ENCODE measurements at regions not wholly inside any gene's neighbourhood (a gene's known extent, or its start where the extent isn't known, plus 50 kb on each side); places are given as distances from the start of the nearest gene placed in this dataset.

DNA sequence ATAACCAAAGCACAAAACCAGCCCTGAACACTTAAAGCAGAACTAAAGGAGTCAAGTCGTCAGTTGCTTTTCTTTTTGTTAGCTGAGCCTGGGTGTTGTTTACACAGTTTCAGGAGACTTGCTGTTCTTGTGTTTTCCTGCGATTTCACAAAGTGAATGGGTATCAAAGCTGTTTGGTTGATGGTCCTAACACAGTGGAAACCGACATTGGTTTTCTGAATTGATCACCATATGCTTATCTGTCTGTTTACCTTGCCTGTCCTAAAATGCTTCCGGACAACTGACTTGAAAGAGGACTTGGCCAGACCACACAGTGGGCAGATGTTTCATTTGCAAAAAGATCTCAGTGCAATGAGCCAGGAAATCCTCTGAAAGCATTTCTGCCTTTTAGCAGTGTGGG, 676.4 kb downstream of the PRELID2 start:
- Histone ChIP-seq H3K9me3 (ENCODE audit: low read depth, low read length, poor library complexity, severe bottlenecking) (no peaks in the 10 kb centered on the region), H3K4me3 (ENCODE audit: low read depth, low read length, poor library complexity, severe bottlenecking) (no peak overlapping the region), H3K27ac (ENCODE audit: low read depth, low read length, poor library complexity, severe bottlenecking) (no peak overlapping the region), H3K27me3 (replicated peaks; ENCODE audit: insufficient read depth, low read depth, low read length, poor library complexity) (no peaks in the 10 kb centered on the region), H3K4me1 (ENCODE audit: insufficient read depth, low read length, poor library complexity, severe bottlenecking) (no peaks in the 10 kb centered on the region), H3K36me3 (ENCODE audit: insufficient read depth, low read length, poor library complexity, severe bottlenecking) (no peaks in the 10 kb centered on the region)
- BruUV-seq (replicated peaks): no TSS peak
- intact Hi-C loops (cut with micrococcal nuclease; ENCODE audit: unreplicated experiment): no loop called here
- DNase-seq (ENCODE audit: low spot score): no peak
- no peak for TF ChIP-seq EZH2 (IDR thresholded peaks at IDR 0.05; ENCODE audit: borderline replicate concordance, low read depth, low read length, poor library complexity, severe bottlenecking)
- TF ChIP-seq, protein P1, sequence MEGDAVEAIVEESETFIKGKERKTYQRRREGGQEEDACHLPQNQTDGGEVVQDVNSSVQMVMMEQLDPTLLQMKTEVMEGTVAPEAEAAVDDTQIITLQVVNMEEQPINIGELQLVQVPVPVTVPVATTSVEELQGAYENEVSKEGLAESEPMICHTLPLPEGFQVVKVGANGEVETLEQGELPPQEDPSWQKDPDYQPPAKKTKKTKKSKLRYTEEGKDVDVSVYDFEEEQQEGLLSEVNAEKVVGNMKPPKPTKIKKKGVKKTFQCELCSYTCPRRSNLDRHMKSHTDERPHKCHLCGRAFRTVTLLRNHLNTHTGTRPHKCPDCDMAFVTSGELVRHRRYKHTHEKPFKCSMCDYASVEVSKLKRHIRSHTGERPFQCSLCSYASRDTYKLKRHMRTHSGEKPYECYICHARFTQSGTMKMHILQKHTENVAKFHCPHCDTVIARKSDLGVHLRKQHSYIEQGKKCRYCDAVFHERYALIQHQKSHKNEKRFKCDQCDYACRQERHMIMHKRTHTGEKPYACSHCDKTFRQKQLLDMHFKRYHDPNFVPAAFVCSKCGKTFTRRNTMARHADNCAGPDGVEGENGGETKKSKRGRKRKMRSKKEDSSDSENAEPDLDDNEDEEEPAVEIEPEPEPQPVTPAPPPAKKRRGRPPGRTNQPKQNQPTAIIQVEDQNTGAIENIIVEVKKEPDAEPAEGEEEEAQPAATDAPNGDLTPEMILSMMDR (conservative IDR thresholded peaks at IDR 0.05; ENCODE audit: low read depth, low read length): no peak
- POLR2A ChIA-PET (ENCODE audit: low non-redundant PET): no interaction called here
- CTCF ChIA-PET: no interaction called here

GRCh38 chr5:145157841-145158240, 677.3 kb downstream of the PRELID2 start:
- Histone ChIP-seq H3K36me3 (ENCODE audit: insufficient read depth, low read length, poor library complexity, severe bottlenecking) (no peaks in the 10 kb centered on the region), H3K27me3 (replicated peaks; ENCODE audit: insufficient read depth, low read depth, low read length, poor library complexity) (no peaks in the 10 kb centered on the region), H3K4me3 (ENCODE audit: low read depth, low read length, poor library complexity, severe bottlenecking) (no peak overlapping the region), H3K4me1 (ENCODE audit: insufficient read depth, low read length, poor library complexity, severe bottlenecking) (no peaks in the 10 kb centered on the region), H3K9me3 (ENCODE audit: low read depth, low read length, poor library complexity, severe bottlenecking) (no peaks in the 10 kb centered on the region), H3K27ac (ENCODE audit: low read depth, low read length, poor library complexity, severe bottlenecking) (no peak overlapping the region)
- POLR2A ChIA-PET (ENCODE audit: low non-redundant PET): no interaction called here
- intact Hi-C loops (cut with micrococcal nuclease; ENCODE audit: unreplicated experiment): no loop called here
- DNase-seq (ENCODE audit: low spot score): no peak
- CTCF ChIA-PET: no interaction called here
- BruUV-seq (replicated peaks): no TSS peak
- no peak for TF ChIP-seq EZH2 (IDR thresholded peaks at IDR 0.05; ENCODE audit: borderline replicate concordance, low read depth, low read length, poor library complexity, severe bottlenecking)
- TF ChIP-seq, protein P1 (conservative IDR thresholded peaks at IDR 0.05; ENCODE audit: low read depth, low read length): no peak

DNA sequence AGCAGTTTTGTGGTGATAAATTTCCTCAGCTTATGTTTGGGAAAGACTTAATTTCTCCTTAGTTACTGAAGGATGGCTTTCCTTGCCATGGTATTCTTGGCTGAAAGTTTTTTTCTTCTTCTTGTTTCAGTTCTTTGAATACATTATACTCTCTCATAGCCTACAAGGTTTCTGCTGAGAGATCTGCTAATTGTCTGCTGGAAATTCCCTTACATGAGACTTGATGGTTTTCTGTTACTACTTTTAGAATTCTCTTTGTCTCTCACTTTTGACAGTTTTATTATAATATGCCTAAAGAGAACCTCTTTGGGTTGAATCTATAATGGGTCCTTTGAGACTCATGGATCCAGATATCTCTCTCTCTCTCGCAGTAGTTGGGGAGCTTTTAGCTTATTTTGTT, 693.6 kb downstream of the PRELID2 start:
- H3K27ac ChIP-seq (ENCODE audit: low read depth, low read length, poor library complexity, severe bottlenecking): no peak overlapping the region
- TF ChIP-seq, protein P1 (conservative IDR thresholded peaks at IDR 0.05; ENCODE audit: low read depth, low read length): no peak
- TF ChIP-seq EZH2 (IDR thresholded peaks at IDR 0.05; ENCODE audit: borderline replicate concordance, low read depth, low read length, poor library complexity, severe bottlenecking): no peak
- no peaks in the 10 kb centered on the region for H3K4me1 ChIP-seq (ENCODE audit: insufficient read depth, low read length, poor library complexity, severe bottlenecking)
- H3K9me3 ChIP-seq (ENCODE audit: low read depth, low read length, poor library complexity, severe bottlenecking): no peaks in the 10 kb centered on the region
- ChIA-PET CTCF (no interaction called here), POLR2A (ENCODE audit: low non-redundant PET) (no interaction called here)
- H3K36me3 ChIP-seq (ENCODE audit: insufficient read depth, low read length, poor library complexity, severe bottlenecking): no peaks in the 10 kb centered on the region
- H3K4me3 ChIP-seq (ENCODE audit: low read depth, low read length, poor library complexity, severe bottlenecking): no peak overlapping the region
- H3K27me3 ChIP-seq (replicated peaks; ENCODE audit: insufficient read depth, low read depth, low read length, poor library complexity): no peaks in the 10 kb centered on the region
- intact Hi-C loops (cut with micrococcal nuclease; ENCODE audit: unreplicated experiment): no loop called here
- no peak for DNase-seq (ENCODE audit: low spot score)
- BruUV-seq (replicated peaks): no TSS peak

Data from A673 (cell line).